GM23338 (cell line): ENCODE measurements at regions not wholly inside any gene's neighbourhood (a gene's known extent, or its start where the extent isn't known, plus 50 kb on each side); places are given as distances from the start of the nearest gene placed in this dataset.

Source experiments
- ATAC-seq: fragments of 200-7000 bp; cut with Tn5 transposase; 3 replicates; pipeline ENCODE4 v1.9.1; 2020
- DNase-seq: peaks from one replicate; pipeline ENCODE4 v3.0.0-alpha.2; 2015; ENCODE audit warnings: low spot score
- H2AFZ ChIP-seq: fragments of 200-600 bp; sonication (generic); 2 replicates; pipeline ENCODE4 v1.8.0; 2016; ENCODE audit warnings: antibody characterized with exemption, mild to moderate bottlenecking, moderate library complexity
- H3F3A ChIP-seq: fragments of 200-600 bp; sonication (generic); replicated peaks from 2 replicates; pipeline ENCODE4 v1.8.0; 2017; ENCODE audit warnings: antibody characterized with exemption, mixed run types, low read depth
- H3K27ac ChIP-seq: fragments of 200-600 bp; sonication (generic); 2 replicates; pipeline ENCODE4 v1.6.1; 2016; ENCODE audit warnings: low read depth
- H3K27me3 ChIP-seq: fragments of 200-600 bp; sonication (generic); 2 replicates; pipeline ENCODE4 v1.8.0; 2016; ENCODE audit warnings: mild to moderate bottlenecking, mixed run types, moderate library complexity; ENCODE audit not compliant: insufficient read depth
- H3K36me3 ChIP-seq: fragments of 200-600 bp; sonication (generic); 2 replicates; pipeline ENCODE4 v1.8.0; 2016; ENCODE audit warnings: mild to moderate bottlenecking; ENCODE audit not compliant: insufficient read depth
- H3K4me1 ChIP-seq: fragments of 200-600 bp; sonication (generic); 2 replicates; pipeline ENCODE4 v1.8.0; 2016; ENCODE audit warnings: mild to moderate bottlenecking, moderate library complexity; ENCODE audit not compliant: insufficient read depth
- H3K4me2 ChIP-seq: fragments of 200-600 bp; sonication (generic); 2 replicates; pipeline ENCODE4 v1.7.1; 2017; ENCODE audit warnings: mixed run types
- H3K4me3 ChIP-seq: fragments of 200-600 bp; sonication (generic); 2 replicates; pipeline ENCODE4 v1.6.1; 2016; ENCODE audit warnings: mixed run types
- H3K79me2 ChIP-seq: fragments of 200-600 bp; sonication (generic); replicated peaks from 2 replicates; pipeline ENCODE4 v1.8.0; 2017; ENCODE audit warnings: mild to moderate bottlenecking; ENCODE audit not compliant: insufficient read depth
- H3K9me2 ChIP-seq: fragments of 200-600 bp; sonication (generic); 2 replicates; pipeline ENCODE4 v1.8.0; 2017; ENCODE audit not compliant: insufficient read depth
- H4K20me1 ChIP-seq: fragments of 200-600 bp; sonication (generic); replicated peaks from 2 replicates; pipeline ENCODE4 v1.8.0; 2017; ENCODE audit warnings: mild to moderate bottlenecking; ENCODE audit not compliant: insufficient read depth
- H3K27ac Mint-ChIP-seq: 2 replicates; pipeline ENCODE4 v1.8.0; 2020; ENCODE audit warnings: inconsistent platforms, mild to moderate bottlenecking, moderate library complexity, mixed read lengths
- H3K27me3 Mint-ChIP-seq: 3 replicates; pipeline ENCODE4 v1.8.0; 2022; ENCODE audit warnings: low read depth, mild to moderate bottlenecking, moderate library complexity, mixed read lengths, inconsistent platforms; ENCODE audit not compliant: insufficient read depth, poor library complexity
- H3K36me3 Mint-ChIP-seq: 3 replicates; pipeline ENCODE4 v1.8.0; 2021; ENCODE audit warnings: low read depth, mild to moderate bottlenecking, inconsistent platforms, moderate library complexity, mixed read lengths
- H3K4me1 Mint-ChIP-seq: 3 replicates; pipeline ENCODE4 v1.8.0; 2020; ENCODE audit warnings: mild to moderate bottlenecking, inconsistent platforms, mixed read lengths
- H3K4me3 Mint-ChIP-seq: 3 replicates; pipeline ENCODE4 v1.8.0; 2021; ENCODE audit warnings: moderate library complexity, mild to moderate bottlenecking, inconsistent platforms, mixed read lengths
- H3K9me3 Mint-ChIP-seq: 3 replicates; pipeline ENCODE4 v1.8.0; 2020; ENCODE audit warnings: moderate library complexity, mild to moderate bottlenecking, inconsistent platforms, mixed read lengths
- EZH2 ChIP-seq: fragments of 200-600 bp; sonication (generic); IDR thresholded peaks from one replicate; pipeline ENCODE4 v1.8.0; 2017; ENCODE audit warnings: antibody characterized with exemption, mild to moderate bottlenecking, low read depth; ENCODE audit not compliant: unreplicated experiment
- POLR2AphosphoS5 ChIP-seq: IDR thresholded peaks from 2 replicates; pipeline ENCODE4 v1.6.1; 2016; ENCODE audit warnings: antibody characterized with exemption, low read depth
- REST ChIP-seq: IDR thresholded peaks from one replicate; pipeline ENCODE4 v1.6.1; 2018; ENCODE audit warnings: antibody characterized with exemption; ENCODE audit not compliant: unreplicated experiment
- ZNF462 ChIP-seq: fragments of 250-450 bp; sonication (Bioruptor Pico); IDR thresholded peaks from 2 replicates; pipeline ENCODE4 v1.5.0; 2020; ENCODE audit warnings: mild to moderate bottlenecking, moderate library complexity

DNA sequence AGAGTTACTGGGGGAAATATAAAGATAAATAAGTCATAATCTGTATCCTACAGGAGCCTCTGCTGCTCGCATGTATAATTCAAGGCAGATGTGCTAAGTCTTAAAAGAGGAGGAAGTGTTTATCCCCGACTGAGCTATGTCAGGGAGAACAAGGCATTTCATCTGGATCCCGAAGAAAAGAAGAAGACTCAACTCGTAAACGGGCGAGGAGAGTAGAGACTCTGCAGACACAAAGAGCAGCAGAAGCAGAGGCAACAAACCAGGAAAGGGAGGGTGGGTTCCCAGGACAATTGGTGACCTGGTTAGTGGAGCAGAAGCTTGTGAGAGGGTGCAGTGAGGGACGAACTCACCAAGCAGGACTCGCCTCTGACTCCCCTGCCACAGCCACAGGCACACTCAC lies 368.6 kb downstream of the EIPR1 start (continued):
- TF ChIP-seq REST (no peak), POLR2AphosphoS5 (no peak), ZNF462 (CRISPR knock-in tag) (no peak), EZH2 (no peak)

- Mint-ChIP-seq H3K9me3 (peaks cover 5% of the 10 kb centered on the region; the same call in 1 of the 3 replicates), H3K4me3 (no peak overlapping the region), H3K27me3 (peaks cover 1% of the 10 kb centered on the region), H3K36me3 (no peaks in the 10 kb centered on the region), H3K4me1 (peaks cover 3% of the 10 kb centered on the region; the same call in 2 of the 3 replicates), H3K27ac (no peak overlapping the region)
- Histone ChIP-seq H2AFZ (no peak overlapping the region), H3K36me3 (no peaks in the 10 kb centered on the region), H3K27me3 (no peaks in the 10 kb centered on the region), H4K20me1 (no peaks in the 10 kb centered on the region), H3K9me2 (no peaks in the 10 kb centered on the region), H3K4me1 (no peaks in the 10 kb centered on the region), H3K27ac (no peak overlapping the region), H3F3A (no peaks in the 10 kb centered on the region), H3K79me2 (no peaks in the 10 kb centered on the region), H3K4me3 (no peak overlapping the region), H3K4me2 (no peak overlapping the region)
- ATAC-seq, result no peak
- DNase-seq, result no peak
- no peak for TF ChIP-seq ZNF462 (CRISPR knock-in tag)
Measured at GRCh38 chr2:3008561-3008960, 369.1 kb downstream of the EIPR1 start.
